ENCODE measurements at regions not wholly inside any gene's neighbourhood (a gene's known extent, or its start where the extent isn't known, plus 50 kb on each side); places are given as distances from the start of the nearest gene placed in this dataset.

DNA sequence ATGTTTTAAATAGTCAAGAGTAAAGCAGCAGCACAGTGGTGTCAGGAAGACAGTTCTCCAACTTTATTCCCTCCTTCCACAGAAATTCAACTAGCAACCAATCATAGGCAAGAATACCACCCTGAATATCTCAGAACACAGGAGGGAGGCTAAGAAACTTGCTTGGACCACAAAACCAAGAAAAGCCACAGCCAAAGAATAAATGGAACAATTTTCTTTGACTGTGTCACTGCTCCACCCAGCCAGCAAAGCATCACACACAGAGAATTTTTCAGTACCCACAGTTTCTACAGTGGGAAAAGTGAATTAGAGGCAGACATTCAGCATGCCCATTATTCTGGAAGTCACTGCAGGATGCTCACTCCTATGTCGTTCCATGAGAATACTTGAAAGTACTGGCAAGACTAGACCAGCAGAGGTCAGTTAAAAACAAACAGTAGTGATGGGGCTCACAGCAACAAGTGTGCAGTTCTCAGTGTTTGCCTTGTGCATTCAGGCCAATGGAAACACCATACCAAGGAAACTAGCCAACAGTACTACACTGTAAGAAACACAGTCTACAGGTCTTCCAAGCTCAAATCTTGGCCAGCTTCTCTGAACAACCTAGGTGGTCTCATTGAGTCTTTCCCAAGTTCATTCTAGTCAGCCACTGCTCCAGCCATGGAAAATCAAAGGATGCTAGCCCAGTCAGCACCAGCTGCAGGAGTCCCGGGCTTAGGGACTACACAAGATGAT lies 56.8 kb upstream of the FOXG1 start:
- TF ChIP-seq, protein P1, sequence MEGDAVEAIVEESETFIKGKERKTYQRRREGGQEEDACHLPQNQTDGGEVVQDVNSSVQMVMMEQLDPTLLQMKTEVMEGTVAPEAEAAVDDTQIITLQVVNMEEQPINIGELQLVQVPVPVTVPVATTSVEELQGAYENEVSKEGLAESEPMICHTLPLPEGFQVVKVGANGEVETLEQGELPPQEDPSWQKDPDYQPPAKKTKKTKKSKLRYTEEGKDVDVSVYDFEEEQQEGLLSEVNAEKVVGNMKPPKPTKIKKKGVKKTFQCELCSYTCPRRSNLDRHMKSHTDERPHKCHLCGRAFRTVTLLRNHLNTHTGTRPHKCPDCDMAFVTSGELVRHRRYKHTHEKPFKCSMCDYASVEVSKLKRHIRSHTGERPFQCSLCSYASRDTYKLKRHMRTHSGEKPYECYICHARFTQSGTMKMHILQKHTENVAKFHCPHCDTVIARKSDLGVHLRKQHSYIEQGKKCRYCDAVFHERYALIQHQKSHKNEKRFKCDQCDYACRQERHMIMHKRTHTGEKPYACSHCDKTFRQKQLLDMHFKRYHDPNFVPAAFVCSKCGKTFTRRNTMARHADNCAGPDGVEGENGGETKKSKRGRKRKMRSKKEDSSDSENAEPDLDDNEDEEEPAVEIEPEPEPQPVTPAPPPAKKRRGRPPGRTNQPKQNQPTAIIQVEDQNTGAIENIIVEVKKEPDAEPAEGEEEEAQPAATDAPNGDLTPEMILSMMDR (conservative IDR thresholded peaks at IDR 0.05; ENCODE audit: low read depth, low read length): no peak
- TF ChIP-seq EZH2 (IDR thresholded peaks at IDR 0.05; ENCODE audit: borderline replicate concordance, low read depth, low read length, poor library complexity, severe bottlenecking): no peak

All from A673 (cell line).